Stimulated activated naive B cell treated with anti-CD40 and anti-IgM and Interleukin-4, amounts not matched to agents 10 μg/mL and 1 μg/mL and 100 μg/mL, for 72 hours (primary cell): ENCODE measurements at regions not wholly inside any gene's neighbourhood (a gene's known extent, or its start where the extent isn't known, plus 50 kb on each side); places are given as distances from the start of the nearest gene placed in this dataset.
A peak's percentile ranks its signal among the peaks of the same experiment; 100 is the strongest.

ENCODE experiments used
- ATAC-seq, 2 donors: fragments of 150-1000 bp; cut with Tn5 transposase; replicated peaks; 2 replicates each; pipeline ENCODE4 v1.10.0; 2021; ENCODE audit warnings: moderate library complexity in 1 of 2
- DNase-seq: peaks from one replicate; pipeline ENCODE4 v3.0.0; 2021
- H3K27ac Mint-ChIP-seq: one replicate; pipeline ENCODE4 v1.8.0; 2022; ENCODE audit warnings: mild to moderate bottlenecking, mixed read lengths
- H3K27me3 Mint-ChIP-seq, 2 donors: one replicate each; pipeline ENCODE4 v1.8.0; 2022; ENCODE audit warnings: mixed read lengths in 2 of 2
- H3K36me3 Mint-ChIP-seq, 2 donors: one replicate each; pipeline ENCODE4 v1.8.0; 2022; ENCODE audit warnings: mixed read lengths in 2 of 2, mild to moderate bottlenecking in 1 of 2
- H3K4me1 Mint-ChIP-seq, 2 donors: one replicate each; pipeline ENCODE4 v1.8.0; 2022; ENCODE audit warnings: mixed read lengths in 2 of 2, mild to moderate bottlenecking in 1 of 2
- H3K4me3 Mint-ChIP-seq, 2 donors: one replicate each; pipeline ENCODE4 v1.8.0; 2022; ENCODE audit warnings: mild to moderate bottlenecking in 2 of 2, mixed read lengths in 2 of 2, moderate library complexity in 1 of 2
- H3K9me3 Mint-ChIP-seq, 2 donors: one replicate each; pipeline ENCODE4 v1.8.0; 2022; ENCODE audit warnings: mixed read lengths in 2 of 2, mild to moderate bottlenecking in 1 of 2

GRCh38 chr4:141567326-141567915, 69.0 kb upstream of the IL15 start:
- Mint-ChIP-seq H3K36me3 (no peaks in the 10 kb centered on the region), H3K4me3 (no peak overlapping the region), H3K9me3 (no peaks in the 10 kb centered on the region), H3K27ac (no peak overlapping the region), H3K4me1 (peaks cover 0 to 3% of the 10 kb centered on the region in 2 donors), H3K27me3 (no peaks in the 10 kb centered on the region)
- DNase-seq (no peak), ATAC-seq (no peak)

DNA sequence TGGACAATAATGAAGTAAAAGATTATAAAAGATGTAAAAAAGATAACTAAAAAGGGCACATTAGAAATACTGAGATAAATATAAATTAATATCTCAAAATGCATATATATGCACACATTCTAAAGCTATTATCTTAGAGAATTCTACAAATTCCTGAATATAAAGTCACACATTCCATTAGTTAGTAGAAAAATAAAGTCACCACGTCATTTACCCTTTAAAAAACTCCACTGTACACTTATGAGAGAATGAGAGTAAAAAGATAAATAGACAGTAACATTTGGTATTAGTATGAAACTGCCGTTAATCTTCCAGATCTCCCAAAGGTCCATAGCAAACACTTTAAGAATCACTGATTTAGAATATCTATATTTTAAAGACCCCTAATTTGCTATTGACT, 67.2 kb upstream of the IL15 start:
- no peak overlapping the region for H3K4me3 Mint-ChIP-seq
- ATAC-seq (no peak), DNase-seq (no peak)
- peaks cover 0 to 3% of the 10 kb centered on the region in 2 donors for H3K4me1 Mint-ChIP-seq
- H3K27me3 Mint-ChIP-seq, result no peaks in the 10 kb centered on the region
- no peaks in the 10 kb centered on the region for H3K36me3 Mint-ChIP-seq
- no peaks in the 10 kb centered on the region for H3K9me3 Mint-ChIP-seq
- no peak overlapping the region for H3K27ac Mint-ChIP-seq

DNA sequence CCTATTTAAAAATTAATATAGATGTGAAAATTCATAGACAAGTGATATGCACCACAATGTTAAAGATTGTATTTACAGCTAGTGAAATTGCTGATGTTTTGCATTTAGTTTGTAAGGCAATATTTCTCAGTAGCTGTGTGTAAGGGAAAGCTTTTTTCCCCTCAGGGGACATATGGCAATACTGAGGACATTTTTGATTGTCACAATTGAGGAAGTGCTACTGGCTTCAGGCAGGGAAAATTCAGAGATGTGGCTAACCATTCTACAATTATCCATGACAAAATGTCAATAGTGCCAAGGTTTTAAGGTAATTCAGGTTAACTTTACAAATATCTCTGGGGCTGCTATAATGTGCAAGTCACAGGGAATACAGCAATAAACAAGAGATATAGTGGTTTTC, 66.1 kb upstream of the IL15 start:
- Mint-ChIP-seq H3K36me3 (no peaks in the 10 kb centered on the region), H3K27ac (no peak overlapping the region), H3K4me3 (no peak overlapping the region), H3K9me3 (no peaks in the 10 kb centered on the region), H3K4me1 (peaks cover 0 to 3% of the 10 kb centered on the region in 2 donors), H3K27me3 (no peaks in the 10 kb centered on the region)
- DNase-seq (no peak), ATAC-seq (peak; percentile 36 to 55)

DNA sequence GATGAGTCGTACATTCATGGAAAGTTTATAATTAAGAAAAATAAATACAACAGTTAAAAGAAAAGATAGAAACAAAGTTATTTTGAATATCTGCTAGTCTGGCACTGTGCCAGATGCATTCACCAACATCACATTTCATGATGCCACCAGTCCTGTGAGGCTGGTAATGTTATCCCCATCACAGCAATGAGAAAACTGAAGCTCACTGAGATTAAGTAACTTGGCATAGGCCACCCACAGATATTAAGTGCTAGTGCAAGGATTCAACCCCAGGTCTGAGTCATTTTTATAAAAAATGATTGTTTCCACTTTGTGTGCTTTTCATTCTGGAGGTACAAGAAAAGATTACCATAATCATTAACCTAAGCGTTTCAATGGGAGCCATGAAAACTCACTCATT, 65.0 kb upstream of the IL15 start:
- no peak overlapping the region for H3K4me3 Mint-ChIP-seq
- no peaks in the 10 kb centered on the region for H3K27me3 Mint-ChIP-seq
- no peak overlapping the region for H3K27ac Mint-ChIP-seq
- H3K4me1 Mint-ChIP-seq, result peaks cover 0 to 3% of the 10 kb centered on the region in 2 donors
- H3K36me3 Mint-ChIP-seq, result no peaks in the 10 kb centered on the region
- ATAC-seq, result no peak
- H3K9me3 Mint-ChIP-seq, result no peaks in the 10 kb centered on the region
- no peak for DNase-seq

DNA sequence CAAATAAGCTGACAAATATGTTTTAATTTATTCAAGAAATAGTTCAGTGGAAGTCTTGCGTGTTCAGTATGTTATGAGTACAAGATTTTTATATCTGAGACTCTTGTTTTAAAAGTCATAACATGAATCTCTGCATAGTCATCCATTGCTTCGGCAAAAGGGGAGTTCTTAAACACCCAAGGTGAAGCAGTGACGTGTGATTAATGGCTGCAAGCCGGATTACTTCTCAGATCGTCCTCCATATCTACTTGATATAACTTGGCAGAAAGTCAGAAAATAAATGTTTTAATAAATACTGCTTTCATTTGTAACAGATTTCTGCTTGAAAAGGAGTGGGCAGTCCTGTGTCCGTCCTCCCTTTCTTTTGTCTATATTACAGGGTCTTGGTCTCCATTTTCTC, 64.6 kb upstream of the IL15 start:
- H3K4me3 Mint-ChIP-seq, result no peak overlapping the region
- H3K36me3 Mint-ChIP-seq, result no peaks in the 10 kb centered on the region
- no peaks in the 10 kb centered on the region for H3K27me3 Mint-ChIP-seq

GRCh38 chr4:141573678-141574077, 62.7 kb upstream of the IL15 start:
- Mint-ChIP-seq H3K4me1 (peaks cover 0 to 3% of the 10 kb centered on the region in 2 donors), H3K4me3 (no peak overlapping the region), H3K27ac (no peak overlapping the region), H3K9me3 (no peaks in the 10 kb centered on the region), H3K36me3 (no peaks in the 10 kb centered on the region), H3K27me3 (no peaks in the 10 kb centered on the region)
- ATAC-seq (no peak), DNase-seq (no peak)

More for the DNA sequence above, 64.6 kb upstream of the IL15 start:
- no peak for DNase-seq
- Mint-ChIP-seq H3K4me1 (peaks cover 0 to 3% of the 10 kb centered on the region in 2 donors), H3K27ac (no peak overlapping the region), H3K9me3 (no peaks in the 10 kb centered on the region)
- ATAC-seq, result no peak

- no peaks in the 10 kb centered on the region for H3K36me3 Mint-ChIP-seq
- H3K4me1 Mint-ChIP-seq, result no peaks in the 10 kb centered on the region
- no peaks in the 10 kb centered on the region for H3K27me3 Mint-ChIP-seq
- no peak overlapping the region for H3K4me3 Mint-ChIP-seq
- H3K9me3 Mint-ChIP-seq, result no peaks in the 10 kb centered on the region
- ATAC-seq (no peak), DNase-seq (no peak)
- H3K27ac Mint-ChIP-seq, result no peak overlapping the region
These were observed 60.5 kb upstream of the IL15 start for GRCh38 chr4:141575884-141576283.

- Mint-ChIP-seq H3K9me3 (no peaks in the 10 kb centered on the region), H3K27ac (no peak overlapping the region), H3K36me3 (no peaks in the 10 kb centered on the region), H3K4me3 (no peak overlapping the region), H3K4me1 (no peaks in the 10 kb centered on the region), H3K27me3 (no peaks in the 10 kb centered on the region)
- DNase-seq, result no peak
- no peak for ATAC-seq
These were observed 59.7 kb upstream of the IL15 start for GRCh38 chr4:141576585-141577110.

- Mint-ChIP-seq H3K27ac (no peak overlapping the region), H3K27me3 (no peaks in the 10 kb centered on the region)
These were observed 57.9 kb upstream of the IL15 start for GRCh38 chr4:141578451-141578850.

DNA sequence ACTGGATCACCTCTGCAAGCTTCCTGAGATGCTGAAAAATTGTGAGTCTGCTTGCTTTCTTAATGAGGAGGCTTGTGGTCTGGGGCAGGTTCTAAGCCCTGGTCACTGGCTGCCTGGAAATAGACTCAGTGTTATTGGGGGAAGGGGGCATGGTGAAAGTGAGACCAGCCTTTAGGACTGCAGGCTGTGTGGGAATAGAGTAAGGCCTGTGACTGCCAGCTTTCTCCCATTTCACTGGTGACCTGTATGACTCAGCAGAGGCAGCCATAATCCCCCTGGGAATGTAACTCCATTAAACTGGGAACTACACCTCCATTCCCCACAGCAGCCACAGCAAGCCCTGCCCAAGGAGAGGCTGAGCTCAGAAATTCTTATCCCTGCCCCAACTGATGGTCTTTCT, 55.9 kb upstream of the IL15 start:
- peaks cover 0 to under 1% of the 10 kb centered on the region in 2 donors for H3K36me3 Mint-ChIP-seq
- H3K4me1 Mint-ChIP-seq, result no peaks in the 10 kb centered on the region
- H3K27me3 Mint-ChIP-seq, result no peaks in the 10 kb centered on the region
- H3K9me3 Mint-ChIP-seq, result peaks cover 14 to 16% of the 10 kb centered on the region in 2 donors
- no peak overlapping the region for H3K27ac Mint-ChIP-seq
- no peak for ATAC-seq
- DNase-seq, result no peak
- H3K4me3 Mint-ChIP-seq, result no peak overlapping the region

More at GRCh38 chr4:141578451-141578850, 57.9 kb upstream of the IL15 start:
- DNase-seq (no peak), ATAC-seq (no peak)
- H3K9me3 Mint-ChIP-seq, result peaks cover 0 to 4% of the 10 kb centered on the region in 2 donors
- H3K4me3 Mint-ChIP-seq, result no peak overlapping the region
- no peaks in the 10 kb centered on the region for H3K36me3 Mint-ChIP-seq
- H3K4me1 Mint-ChIP-seq, result no peaks in the 10 kb centered on the region
